Liver (tissue), 3 donors: ENCODE measurements at regions not wholly inside any gene's neighbourhood (a gene's known extent, or its start where the extent isn't known, plus 50 kb on each side); places are given as distances from the start of the nearest gene placed in this dataset.

Source experiments
- EGR1 ChIP-seq, 2 donors: IDR thresholded peaks; 2 replicates each; pipeline ENCODE4 v1.6.1; 2016 to 2018; ENCODE audit warnings: antibody characterized with exemption in 2 of 2, low read depth in 2 of 2
- FOXA1 ChIP-seq: IDR thresholded peaks from 2 replicates; pipeline ENCODE4 v1.6.1; 2016; ENCODE audit warnings: antibody characterized with exemption
- HNF4A ChIP-seq, 2 donors: conservative IDR thresholded peaks; 2 replicates each; pipeline ENCODE4 v1.6.1; 2016; ENCODE audit warnings: antibody characterized with exemption in 2 of 2, mild to moderate bottlenecking in 2 of 2
- MAX ChIP-seq: IDR thresholded peaks from 2 replicates; pipeline ENCODE4 v1.6.1; 2016; ENCODE audit warnings: antibody characterized with exemption
- SP1 ChIP-seq: IDR thresholded peaks from 2 replicates; pipeline ENCODE4 v1.6.1; 2018; ENCODE audit warnings: antibody characterized with exemption, mild to moderate bottlenecking
- TAF1 ChIP-seq: conservative IDR thresholded peaks from 2 replicates; pipeline ENCODE4 v1.6.1; 2016; ENCODE audit warnings: antibody characterized with exemption, mild to moderate bottlenecking
- TF ChIP-seq, protein P1 (sequence below): fragments of 150-350 bp; IDR thresholded peaks from 2 replicates; pipeline ENCODE4 v1.5.1; 2017; ENCODE audit warnings: improper control_type of control experiment, low read depth, low read length; ENCODE audit not compliant: missing input control
- TF ChIP-seq, protein P2 (sequence below): IDR thresholded peaks from 2 replicates; pipeline ENCODE4 v1.6.1; 2016; ENCODE audit warnings: antibody characterized with exemption, mild to moderate bottlenecking
- donor health status: healthy.
- donor health status: healthy.

DNA sequence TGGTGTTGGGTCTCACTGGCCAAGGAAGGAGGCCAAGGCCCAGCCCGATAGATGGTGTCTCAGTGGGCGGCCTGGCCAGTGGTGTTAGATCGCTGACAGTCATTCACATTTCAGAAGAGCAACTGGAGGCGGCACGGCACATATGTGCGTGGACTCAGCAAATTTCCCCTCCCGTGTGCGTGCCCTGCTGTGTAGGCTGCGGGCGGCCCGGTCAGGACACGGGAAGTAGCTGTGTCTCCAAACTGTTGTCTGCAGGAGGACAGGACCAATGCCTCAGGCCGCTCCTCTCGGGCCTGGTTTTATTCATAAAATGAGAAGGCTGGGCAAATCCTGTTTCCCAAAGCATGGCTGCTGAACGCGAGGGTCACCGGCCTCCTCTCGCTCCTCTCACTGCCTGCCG is 711.7 kb downstream of the BRD1 start:
- TF ChIP-seq, protein P1, sequence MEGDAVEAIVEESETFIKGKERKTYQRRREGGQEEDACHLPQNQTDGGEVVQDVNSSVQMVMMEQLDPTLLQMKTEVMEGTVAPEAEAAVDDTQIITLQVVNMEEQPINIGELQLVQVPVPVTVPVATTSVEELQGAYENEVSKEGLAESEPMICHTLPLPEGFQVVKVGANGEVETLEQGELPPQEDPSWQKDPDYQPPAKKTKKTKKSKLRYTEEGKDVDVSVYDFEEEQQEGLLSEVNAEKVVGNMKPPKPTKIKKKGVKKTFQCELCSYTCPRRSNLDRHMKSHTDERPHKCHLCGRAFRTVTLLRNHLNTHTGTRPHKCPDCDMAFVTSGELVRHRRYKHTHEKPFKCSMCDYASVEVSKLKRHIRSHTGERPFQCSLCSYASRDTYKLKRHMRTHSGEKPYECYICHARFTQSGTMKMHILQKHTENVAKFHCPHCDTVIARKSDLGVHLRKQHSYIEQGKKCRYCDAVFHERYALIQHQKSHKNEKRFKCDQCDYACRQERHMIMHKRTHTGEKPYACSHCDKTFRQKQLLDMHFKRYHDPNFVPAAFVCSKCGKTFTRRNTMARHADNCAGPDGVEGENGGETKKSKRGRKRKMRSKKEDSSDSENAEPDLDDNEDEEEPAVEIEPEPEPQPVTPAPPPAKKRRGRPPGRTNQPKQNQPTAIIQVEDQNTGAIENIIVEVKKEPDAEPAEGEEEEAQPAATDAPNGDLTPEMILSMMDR = no peak
- TF ChIP-seq MAX (no peak), SP1 (no peak), HNF4A (conservative IDR thresholded peaks at IDR 0.05) (no peak), FOXA1 (no peak), TAF1 (no peak), EGR1 (IDR thresholded peaks at IDR 0.05; ENCODE audit: low read depth in 2 of 2) (no peak)
- TF ChIP-seq, protein P2, sequence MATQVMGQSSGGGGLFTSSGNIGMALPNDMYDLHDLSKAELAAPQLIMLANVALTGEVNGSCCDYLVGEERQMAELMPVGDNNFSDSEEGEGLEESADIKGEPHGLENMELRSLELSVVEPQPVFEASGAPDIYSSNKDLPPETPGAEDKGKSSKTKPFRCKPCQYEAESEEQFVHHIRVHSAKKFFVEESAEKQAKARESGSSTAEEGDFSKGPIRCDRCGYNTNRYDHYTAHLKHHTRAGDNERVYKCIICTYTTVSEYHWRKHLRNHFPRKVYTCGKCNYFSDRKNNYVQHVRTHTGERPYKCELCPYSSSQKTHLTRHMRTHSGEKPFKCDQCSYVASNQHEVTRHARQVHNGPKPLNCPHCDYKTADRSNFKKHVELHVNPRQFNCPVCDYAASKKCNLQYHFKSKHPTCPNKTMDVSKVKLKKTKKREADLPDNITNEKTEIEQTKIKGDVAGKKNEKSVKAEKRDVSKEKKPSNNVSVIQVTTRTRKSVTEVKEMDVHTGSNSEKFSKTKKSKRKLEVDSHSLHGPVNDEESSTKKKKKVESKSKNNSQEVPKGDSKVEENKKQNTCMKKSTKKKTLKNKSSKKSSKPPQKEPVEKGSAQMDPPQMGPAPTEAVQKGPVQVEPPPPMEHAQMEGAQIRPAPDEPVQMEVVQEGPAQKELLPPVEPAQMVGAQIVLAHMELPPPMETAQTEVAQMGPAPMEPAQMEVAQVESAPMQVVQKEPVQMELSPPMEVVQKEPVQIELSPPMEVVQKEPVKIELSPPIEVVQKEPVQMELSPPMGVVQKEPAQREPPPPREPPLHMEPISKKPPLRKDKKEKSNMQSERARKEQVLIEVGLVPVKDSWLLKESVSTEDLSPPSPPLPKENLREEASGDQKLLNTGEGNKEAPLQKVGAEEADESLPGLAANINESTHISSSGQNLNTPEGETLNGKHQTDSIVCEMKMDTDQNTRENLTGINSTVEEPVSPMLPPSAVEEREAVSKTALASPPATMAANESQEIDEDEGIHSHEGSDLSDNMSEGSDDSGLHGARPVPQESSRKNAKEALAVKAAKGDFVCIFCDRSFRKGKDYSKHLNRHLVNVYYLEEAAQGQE = no peak
